Astrocyte (in vitro differentiated cells and primary cell): ENCODE measurements at regions not wholly inside any gene's neighbourhood (a gene's known extent, or its start where the extent isn't known, plus 50 kb on each side); places are given as distances from the start of the nearest gene placed in this dataset.

Experiments
- DNase-seq: peaks from one replicate; pipeline ENCODE4 v3.0.0-alpha.2; 2010; ENCODE audit warnings: low read depth
- FAIRE-seq: peaks from 2 replicates; lab custom pipeline; 2011; peaks lifted over from hg19 to GRCh38; lab: Jason Lieb, UNC
- H2AFZ ChIP-seq: 2 replicates; pipeline ENCODE4 v1.6.0; 2012; ENCODE audit warnings: low read depth, low read length, inconsistent platforms
- H3K27ac ChIP-seq: 2 replicates; pipeline ENCODE4 v1.5.1; 2011; ENCODE audit warnings: low read depth, low read length, inconsistent platforms
- H3K27me3 ChIP-seq: 2 replicates; pipeline ENCODE4 v1.6.0; 2011; ENCODE audit warnings: low read length, inconsistent platforms; ENCODE audit not compliant: insufficient read depth
- H3K36me3 ChIP-seq: 2 replicates; pipeline ENCODE4 v1.5.1; 2011; ENCODE audit warnings: low read length, inconsistent platforms; ENCODE audit not compliant: insufficient read depth
- H3K4me1 ChIP-seq: 2 replicates; pipeline ENCODE4 v1.5.1; 2011; ENCODE audit warnings: low read length, inconsistent platforms; ENCODE audit not compliant: insufficient read depth
- H3K4me2 ChIP-seq: 2 replicates; pipeline ENCODE4 v1.6.0; 2012; ENCODE audit warnings: low read length, inconsistent platforms
- H3K4me3 ChIP-seq: 2 replicates; pipeline ENCODE4 v1.5.1; 2011; ENCODE audit warnings: low read depth, mild to moderate bottlenecking, low read length, inconsistent platforms; ENCODE audit not compliant: insufficient read depth
- H3K79me2 ChIP-seq: 2 replicates; pipeline ENCODE4 v1.6.0; 2012; ENCODE audit warnings: mild to moderate bottlenecking, low read length, inconsistent platforms; ENCODE audit not compliant: insufficient read depth
- H3K9ac ChIP-seq: 2 replicates; pipeline ENCODE4 v1.6.0; 2012; ENCODE audit warnings: mild to moderate bottlenecking, low read length, inconsistent platforms
- H3K9me3 ChIP-seq: 2 replicates; pipeline ENCODE4 v1.5.1; 2012; ENCODE audit warnings: low read depth, mild to moderate bottlenecking, low read length, inconsistent platforms; ENCODE audit not compliant: insufficient read depth
- H4K20me1 ChIP-seq: 2 replicates; pipeline ENCODE4 v1.6.0; 2012; ENCODE audit warnings: low read length, inconsistent platforms; ENCODE audit not compliant: insufficient read depth
- H3K27ac Mint-ChIP-seq: one replicate; pipeline ENCODE4 v1.8.0; 2021; ENCODE audit warnings: mild to moderate bottlenecking, mixed read lengths; ENCODE audit not compliant: unreplicated experiment
- H3K27me3 Mint-ChIP-seq: one replicate; pipeline ENCODE4 v1.8.0; 2021; ENCODE audit warnings: low read depth, mixed read lengths; ENCODE audit not compliant: unreplicated experiment
- H3K36me3 Mint-ChIP-seq: one replicate; pipeline ENCODE4 v1.8.0; 2021; ENCODE audit warnings: low read depth, mixed read lengths; ENCODE audit not compliant: unreplicated experiment
- H3K4me1 Mint-ChIP-seq: one replicate; pipeline ENCODE4 v1.8.0; 2021; ENCODE audit warnings: low read depth, mixed read lengths; ENCODE audit not compliant: unreplicated experiment
- H3K4me3 Mint-ChIP-seq: one replicate; pipeline ENCODE4 v1.8.0; 2021; ENCODE audit warnings: mild to moderate bottlenecking, moderate library complexity, mixed read lengths; ENCODE audit not compliant: unreplicated experiment
- H3K9me3 Mint-ChIP-seq: one replicate; pipeline ENCODE4 v1.8.0; 2021; ENCODE audit warnings: mild to moderate bottlenecking, mixed read lengths; ENCODE audit not compliant: unreplicated experiment
- EZH2 ChIP-seq: IDR thresholded peaks from 2 replicates; pipeline ENCODE4 v1.6.1; 2012; ENCODE audit warnings: mild to moderate bottlenecking, low read length, inconsistent platforms; ENCODE audit not compliant: insufficient read depth
- TF ChIP-seq, protein P1 (sequence below): IDR thresholded peaks from 2 replicates; pipeline ENCODE4 v1.5.1; 2011; ENCODE audit warnings: low read depth, mild to moderate bottlenecking, inconsistent platforms, low read length, moderate library complexity; ENCODE audit not compliant: insufficient read depth

DNA sequence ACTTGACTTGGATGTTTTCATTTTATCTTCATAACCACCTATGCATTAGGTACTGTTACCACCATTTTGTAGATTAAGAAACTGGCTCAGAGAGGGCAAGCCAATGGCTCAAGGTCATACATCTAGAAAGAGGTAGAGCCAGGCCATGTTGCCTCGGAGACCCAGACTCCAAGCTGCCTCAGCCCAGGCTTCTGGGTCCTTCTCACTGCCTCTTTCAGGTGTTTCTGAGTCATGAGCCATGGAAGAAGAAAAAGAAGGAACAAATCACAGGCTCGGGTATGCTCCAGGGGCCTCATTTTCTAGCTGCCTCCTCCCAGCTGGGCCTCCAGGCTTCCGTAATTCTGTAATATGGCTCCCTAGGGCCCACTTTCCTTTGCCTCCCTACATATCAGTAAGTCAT, 226.5 kb upstream of the TOPAZ1 start:
- no peak for DNase-seq
- Mint-ChIP-seq H3K36me3 (peaks cover 43% of the 10 kb centered on the region), H3K4me1 (peaks cover 24% of the 10 kb centered on the region), H3K4me3 (no peak overlapping the region), H3K27me3 (no peaks in the 10 kb centered on the region), H3K9me3 (no peaks in the 10 kb centered on the region), H3K27ac (no peak overlapping the region)
- H3K4me3 ChIP-seq: no peak overlapping the region
- H3K79me2 ChIP-seq: no peaks in the 10 kb centered on the region
- H3K36me3 ChIP-seq: no peaks in the 10 kb centered on the region
- H3K4me2 ChIP-seq: no peak overlapping the region
- no peaks in the 10 kb centered on the region for H4K20me1 ChIP-seq
- no peak overlapping the region for H3K9ac ChIP-seq
- H3K27me3 ChIP-seq: no peaks in the 10 kb centered on the region
- no peaks in the 10 kb centered on the region for H3K4me1 ChIP-seq
- H3K27ac ChIP-seq: no peak overlapping the region
- no peaks in the 10 kb centered on the region for H3K9me3 ChIP-seq
- H2AFZ ChIP-seq: no peak overlapping the region
- no peak for FAIRE-seq
- TF ChIP-seq, protein P1, sequence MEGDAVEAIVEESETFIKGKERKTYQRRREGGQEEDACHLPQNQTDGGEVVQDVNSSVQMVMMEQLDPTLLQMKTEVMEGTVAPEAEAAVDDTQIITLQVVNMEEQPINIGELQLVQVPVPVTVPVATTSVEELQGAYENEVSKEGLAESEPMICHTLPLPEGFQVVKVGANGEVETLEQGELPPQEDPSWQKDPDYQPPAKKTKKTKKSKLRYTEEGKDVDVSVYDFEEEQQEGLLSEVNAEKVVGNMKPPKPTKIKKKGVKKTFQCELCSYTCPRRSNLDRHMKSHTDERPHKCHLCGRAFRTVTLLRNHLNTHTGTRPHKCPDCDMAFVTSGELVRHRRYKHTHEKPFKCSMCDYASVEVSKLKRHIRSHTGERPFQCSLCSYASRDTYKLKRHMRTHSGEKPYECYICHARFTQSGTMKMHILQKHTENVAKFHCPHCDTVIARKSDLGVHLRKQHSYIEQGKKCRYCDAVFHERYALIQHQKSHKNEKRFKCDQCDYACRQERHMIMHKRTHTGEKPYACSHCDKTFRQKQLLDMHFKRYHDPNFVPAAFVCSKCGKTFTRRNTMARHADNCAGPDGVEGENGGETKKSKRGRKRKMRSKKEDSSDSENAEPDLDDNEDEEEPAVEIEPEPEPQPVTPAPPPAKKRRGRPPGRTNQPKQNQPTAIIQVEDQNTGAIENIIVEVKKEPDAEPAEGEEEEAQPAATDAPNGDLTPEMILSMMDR: no peak
- TF ChIP-seq EZH2: no peak

GRCh38 chr3:44016818-44017217, 224.9 kb upstream of the TOPAZ1 start:
- Mint-ChIP-seq H3K27ac (no peak overlapping the region), H3K27me3 (no peaks in the 10 kb centered on the region), H3K9me3 (no peaks in the 10 kb centered on the region), H3K36me3 (peaks cover 36% of the 10 kb centered on the region), H3K4me3 (no peak overlapping the region), H3K4me1 (peaks cover 26% of the 10 kb centered on the region)
- Histone ChIP-seq H2AFZ (no peak overlapping the region), H3K4me2 (no peak overlapping the region), H3K9me3 (no peaks in the 10 kb centered on the region), H3K27me3 (peaks cover 10% of the 10 kb centered on the region), H3K4me3 (no peak overlapping the region), H4K20me1 (peaks cover 3% of the 10 kb centered on the region), H3K9ac (no peak overlapping the region), H3K79me2 (no peaks in the 10 kb centered on the region), H3K4me1 (no peaks in the 10 kb centered on the region), H3K27ac (no peak overlapping the region), H3K36me3 (no peaks in the 10 kb centered on the region)
- no peak for TF ChIP-seq EZH2
- TF ChIP-seq, protein P1: no peak
- FAIRE-seq (no peak), DNase-seq (no peak)

GRCh38 chr3:44018926-44019325, 222.8 kb upstream of the TOPAZ1 start:
- no peak for FAIRE-seq
- no peak overlapping the region for H3K27ac Mint-ChIP-seq
- H3K9me3 ChIP-seq: no peaks in the 10 kb centered on the region

More at GRCh38 chr3:44018926-44019325, 222.8 kb upstream of the TOPAZ1 start:
- H3K36me3 ChIP-seq: no peaks in the 10 kb centered on the region
- H3K27me3 ChIP-seq: peaks cover 10% of the 10 kb centered on the region
- peaks cover 3% of the 10 kb centered on the region for H4K20me1 ChIP-seq
- Mint-ChIP-seq H3K9me3 (no peaks in the 10 kb centered on the region), H3K4me1 (peaks cover 22% of the 10 kb centered on the region), H3K36me3 (peaks cover 19% of the 10 kb centered on the region), H3K4me3 (no peak overlapping the region), H3K27me3 (no peaks in the 10 kb centered on the region)
- no peak overlapping the region for H3K27ac ChIP-seq
- H3K4me3 ChIP-seq: no peak overlapping the region
- H3K4me2 ChIP-seq: no peak overlapping the region
- TF ChIP-seq, protein P1: no peak
- no peak for TF ChIP-seq EZH2
- no peak for DNase-seq
- H3K9ac ChIP-seq: no peak overlapping the region
- H3K79me2 ChIP-seq: no peaks in the 10 kb centered on the region
- no peaks in the 10 kb centered on the region for H3K4me1 ChIP-seq
- no peak overlapping the region for H2AFZ ChIP-seq
